Ishikawa (cell line): ENCODE measurements at regions not wholly inside any gene's neighbourhood (a gene's known extent, or its start where the extent isn't known, plus 50 kb on each side); places are given as distances from the start of the nearest gene placed in this dataset.

Source experiments
- CEBPB ChIP-seq: IDR thresholded peaks from 2 replicates; pipeline ENCODE4 v1.6.1; 2012
- EGR1 ChIP-seq: IDR thresholded peaks from 2 replicates; pipeline ENCODE4 v1.6.1; 2012
- EP300 ChIP-seq: IDR thresholded peaks from 2 replicates; pipeline ENCODE4 v1.6.1; 2012; ENCODE audit warnings: borderline replicate concordance
- FOXM1 ChIP-seq: IDR thresholded peaks from 2 replicates; pipeline ENCODE4 v1.6.1; 2012; ENCODE audit warnings: low read depth, borderline replicate concordance
- RAD21 ChIP-seq: IDR thresholded peaks from 2 replicates; pipeline ENCODE4 v1.6.1; 2012; ENCODE audit warnings: low read depth
- TAF1 ChIP-seq: IDR thresholded peaks from 2 replicates; pipeline ENCODE4 v1.6.1; 2012; ENCODE audit warnings: low read depth, mild to moderate bottlenecking
- YY1 ChIP-seq: IDR thresholded peaks from 2 replicates; pipeline ENCODE4 v1.6.1; 2012; ENCODE audit warnings: low read depth
- TF ChIP-seq, protein P1 (sequence below): IDR thresholded peaks from 2 replicates; pipeline ENCODE4 v1.6.1; 2012
- TF ChIP-seq, protein P2 (sequence below): IDR thresholded peaks from 2 replicates; pipeline ENCODE4 v1.6.1; 2012; ENCODE audit warnings: low read depth, mild to moderate bottlenecking

DNA sequence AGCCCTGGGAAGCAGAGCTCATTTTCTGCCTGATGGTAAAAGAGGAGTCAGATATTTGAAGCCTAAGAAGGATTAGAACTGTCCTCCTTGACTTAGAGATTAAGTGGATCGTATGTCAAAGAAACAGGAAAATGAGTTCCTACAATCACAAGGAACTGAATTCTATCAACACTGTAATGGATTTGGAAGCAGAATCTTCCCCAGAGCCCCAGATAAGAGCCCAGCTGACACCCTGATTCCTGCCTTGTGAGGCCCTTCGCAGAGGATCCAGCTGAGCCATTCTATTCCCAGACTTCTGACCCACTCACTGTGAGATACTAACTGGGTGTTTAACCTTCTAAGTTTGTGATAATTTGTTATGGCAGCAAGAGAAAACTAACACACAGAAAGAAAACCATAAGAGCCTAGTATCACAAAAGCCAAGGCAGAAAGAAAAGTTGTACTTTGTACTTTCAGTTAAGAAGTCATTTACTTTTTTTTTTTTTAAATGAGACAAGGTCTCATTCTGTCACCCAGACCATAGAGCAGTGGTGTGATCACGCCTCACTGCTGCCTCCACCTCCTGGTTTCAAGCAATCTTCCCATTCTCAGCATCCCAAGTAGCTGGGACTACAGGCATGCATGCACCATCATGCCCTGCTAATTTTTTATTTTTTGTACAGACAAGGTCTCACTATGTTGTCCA, 61.1 kb upstream of the ZBTB20 start:
- TF ChIP-seq EGR1: no peak
- TF ChIP-seq RAD21: no peak
- TF ChIP-seq, protein P1, sequence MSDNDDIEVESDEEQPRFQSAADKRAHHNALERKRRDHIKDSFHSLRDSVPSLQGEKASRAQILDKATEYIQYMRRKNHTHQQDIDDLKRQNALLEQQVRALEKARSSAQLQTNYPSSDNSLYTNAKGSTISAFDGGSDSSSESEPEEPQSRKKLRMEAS: no peak
- TF ChIP-seq, protein P2, sequence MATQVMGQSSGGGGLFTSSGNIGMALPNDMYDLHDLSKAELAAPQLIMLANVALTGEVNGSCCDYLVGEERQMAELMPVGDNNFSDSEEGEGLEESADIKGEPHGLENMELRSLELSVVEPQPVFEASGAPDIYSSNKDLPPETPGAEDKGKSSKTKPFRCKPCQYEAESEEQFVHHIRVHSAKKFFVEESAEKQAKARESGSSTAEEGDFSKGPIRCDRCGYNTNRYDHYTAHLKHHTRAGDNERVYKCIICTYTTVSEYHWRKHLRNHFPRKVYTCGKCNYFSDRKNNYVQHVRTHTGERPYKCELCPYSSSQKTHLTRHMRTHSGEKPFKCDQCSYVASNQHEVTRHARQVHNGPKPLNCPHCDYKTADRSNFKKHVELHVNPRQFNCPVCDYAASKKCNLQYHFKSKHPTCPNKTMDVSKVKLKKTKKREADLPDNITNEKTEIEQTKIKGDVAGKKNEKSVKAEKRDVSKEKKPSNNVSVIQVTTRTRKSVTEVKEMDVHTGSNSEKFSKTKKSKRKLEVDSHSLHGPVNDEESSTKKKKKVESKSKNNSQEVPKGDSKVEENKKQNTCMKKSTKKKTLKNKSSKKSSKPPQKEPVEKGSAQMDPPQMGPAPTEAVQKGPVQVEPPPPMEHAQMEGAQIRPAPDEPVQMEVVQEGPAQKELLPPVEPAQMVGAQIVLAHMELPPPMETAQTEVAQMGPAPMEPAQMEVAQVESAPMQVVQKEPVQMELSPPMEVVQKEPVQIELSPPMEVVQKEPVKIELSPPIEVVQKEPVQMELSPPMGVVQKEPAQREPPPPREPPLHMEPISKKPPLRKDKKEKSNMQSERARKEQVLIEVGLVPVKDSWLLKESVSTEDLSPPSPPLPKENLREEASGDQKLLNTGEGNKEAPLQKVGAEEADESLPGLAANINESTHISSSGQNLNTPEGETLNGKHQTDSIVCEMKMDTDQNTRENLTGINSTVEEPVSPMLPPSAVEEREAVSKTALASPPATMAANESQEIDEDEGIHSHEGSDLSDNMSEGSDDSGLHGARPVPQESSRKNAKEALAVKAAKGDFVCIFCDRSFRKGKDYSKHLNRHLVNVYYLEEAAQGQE: no peak
- TF ChIP-seq EP300: no peak
- no peak for TF ChIP-seq YY1
- TF ChIP-seq TAF1: no peak
- TF ChIP-seq CEBPB: no peak
- no peak for TF ChIP-seq FOXM1
